ENCODE measurements at regions not wholly inside any gene's neighbourhood (a gene's known extent, or its start where the extent isn't known, plus 50 kb on each side); places are given as distances from the start of the nearest gene placed in this dataset.

- Histone ChIP-seq H2AK9ac (replicated peaks; ENCODE audit: low read depth, low read length, poor library complexity) (no peak overlapping the region), H3K9me3 (ENCODE audit: control insufficient read depth, insufficient read depth, low read length) (no peaks in the 10 kb centered on the region), H3K4me1 (ENCODE audit: control insufficient read depth, insufficient read depth, low read length) (no peaks in the 10 kb centered on the region), H3K56ac (ENCODE audit: extremely low read depth, insufficient read depth, low read length) (no peak overlapping the region), H3K23ac (ENCODE audit: low read depth, low read length) (no peak overlapping the region), H4K20me1 (ENCODE audit: insufficient read depth, low read length) (no peaks in the 10 kb centered on the region), H4K8ac (ENCODE audit: low read depth in 2 of 2, low read length in 2 of 2) (no peak overlapping the region), H3K9me1 (ENCODE audit: insufficient read depth, low read length) (no peaks in the 10 kb centered on the region), H3K18ac (ENCODE audit: low read depth, low read length) (no peak overlapping the region), H2AFZ (replicated peaks; ENCODE audit: low read length, poor library complexity) (no peak overlapping the region), H2BK15ac (ENCODE audit: low read depth, low read length) (no peak overlapping the region), H3K9ac (ENCODE audit: low read depth, low read length) (no peak overlapping the region), H4K91ac (ENCODE audit: insufficient read depth, low read depth, low read length) (no peak overlapping the region), H3K4ac (ENCODE audit: low read depth, low read length) (no peak overlapping the region), H3K4me3 (ENCODE audit: insufficient read depth, low read depth, low read length) (no peak overlapping the region), H4K5ac (ENCODE audit: low read depth, low read length) (no peak overlapping the region), H3K27ac (ENCODE audit: insufficient read depth, low read length) (no peak overlapping the region), H2BK120ac (ENCODE audit: low read depth, low read length) (no peak overlapping the region), H3K27me3 (ENCODE audit: control insufficient read depth, insufficient read depth, low read length) (no peaks in the 10 kb centered on the region), H3K4me2 (ENCODE audit: low read depth, low read length) (no peak overlapping the region), H3K79me1 (ENCODE audit: low read depth in 1 of 2, low read length in 2 of 2) (no peaks in the 10 kb centered on the region), H2BK20ac (ENCODE audit: low read depth, low read length) (no peak overlapping the region), H3K14ac (replicated peaks; ENCODE audit: low read depth, low read length) (no peak overlapping the region), H3K36me3 (ENCODE audit: control insufficient read depth, insufficient read depth, low read length) (no peaks in the 10 kb centered on the region), H2AK5ac (ENCODE audit: low read depth, low read length) (no peak overlapping the region), H2BK5ac (ENCODE audit: low read depth, low read length, poor library complexity, severe bottlenecking) (no peak overlapping the region)
- no TSS peak for BruUV-seq (replicated peaks)
- no CpG with 5 or more reads among the region's 4 CpGs for WGBS, 2 experiments (ENCODE audit: extremely low coverage in 2 of 2, insufficient read length in 1 of 2)
- TF ChIP-seq RAD21 (IDR thresholded peaks at IDR 0.05; ENCODE audit: low read length) (no peak), MAFK (IDR thresholded peaks at IDR 0.05; ENCODE audit: low read depth, low read length) (no peak), CEBPB (IDR thresholded peaks at IDR 0.05; ENCODE audit: low read depth, low read length) (no peak), FOS (IDR thresholded peaks at IDR 0.05; ENCODE audit: low read depth, low read length) (no peak), RCOR1 (IDR thresholded peaks at IDR 0.05; ENCODE audit: insufficient replicate concordance, low read length) (no peak), CTCF (conservative IDR thresholded peaks at IDR 0.05; ENCODE audit: low read depth, low read length) (no peak), RFX5 (IDR thresholded peaks at IDR 0.05; ENCODE audit: low read depth, low read length) (no peak), ELK1 (IDR thresholded peaks at IDR 0.05; ENCODE audit: borderline replicate concordance, low read depth, low read length) (no peak), NFE2L2 (IDR thresholded peaks at IDR 0.05; ENCODE audit: low read depth, low read length) (no peak), USF2 (IDR thresholded peaks at IDR 0.05; ENCODE audit: low read depth, low read length) (no peak), MAZ (IDR thresholded peaks at IDR 0.05; ENCODE audit: borderline replicate concordance, low read depth, low read length) (no peak), MXI1 (IDR thresholded peaks at IDR 0.05; ENCODE audit: borderline replicate concordance, low read depth, low read length) (no peak), POLR2A (IDR thresholded peaks at IDR 0.05; ENCODE audit: low read depth, low read length) (no peak)
- in situ Hi-C loops (cut with MboI; ENCODE audit: low sequenced_read_pairs) (no loop called here), dilution Hi-C loops (cut with HindIII; ENCODE audit: low sequenced_read_pairs, unreplicated experiment) (no loop called here), intact Hi-C loops (cut with micrococcal nuclease) (no loop called here)
- DNase-seq (no peak), ATAC-seq (ENCODE audit: low read depth) (no peak)
- POLR2A ChIA-PET (ENCODE audit: unreplicated experiment), result no interaction called here
- CTCF ChIA-PET, result interaction anchor here (0.5 kb wide), 1 partner anchor 810 kb away, joined by 3 read pairs; no protein-coding TSS in a partner anchor
Observed at GRCh38 chrX:67044029-67044653, 405.3 kb upstream of the EDA2R start.
